Stimulated activated CD8-positive, alpha-beta memory T cell treated with anti-CD3 and anti-CD28 coated beads, Interleukin-15, amount 100 ng/mL, for 24 hours (primary cell): ENCODE measurements at regions not wholly inside any gene's neighbourhood (a gene's known extent, or its start where the extent isn't known, plus 50 kb on each side); places are given as distances from the start of the nearest gene placed in this dataset.
"Not testable (repeated sequence)": the region's sequence is repeated elsewhere in the genome, so short reads cannot be mapped to it uniquely, and the experiment has no call there.

ENCODE experiments used
- DNase-seq: peaks from one replicate; pipeline ENCODE4 v3.0.0-alpha.2; 2020; ENCODE audit warnings: low read depth

- no peak for DNase-seq
Measured at GRCh38 chr9:84511651-84512050, 157.9 kb upstream of the NTRK2 start.

GRCh38 chr9:84512493-84512892 lies 157.0 kb upstream of the NTRK2 start:
- no peak for DNase-seq

- DNase-seq, result no peak
Measured at GRCh38 chr9:84513473-84513872, 156.1 kb upstream of the NTRK2 start.

- DNase-seq, result no peak
Measured at GRCh38 chr9:84513979-84514378, 155.6 kb upstream of the NTRK2 start.

- no peak for DNase-seq
Measured at GRCh38 chr9:84514421-84514820, 155.1 kb upstream of the NTRK2 start.

GRCh38 chr9:84517026-84517425 lies 152.5 kb upstream of the NTRK2 start:
- no peak for DNase-seq

- DNase-seq, result no peak
Measured at GRCh38 chr9:84519413-84519812, 150.1 kb upstream of the NTRK2 start.

GRCh38 chr9:84521208-84521607 lies 148.3 kb upstream of the NTRK2 start:
- DNase-seq, result no peak

GRCh38 chr9:84526211-84526610 lies 143.3 kb upstream of the NTRK2 start:
- DNase-seq, result not testable (repeated sequence)

- DNase-seq, result not testable (repeated sequence)
Measured at GRCh38 chr9:84527060-84527720, 142.3 kb upstream of the NTRK2 start.

GRCh38 chr9:84535973-84536372 lies 133.6 kb upstream of the NTRK2 start:
- DNase-seq, result not testable (repeated sequence)

GRCh38 chr9:84538879-84539278 lies 130.7 kb upstream of the NTRK2 start:
- DNase-seq, result no peak

GRCh38 chr9:84542554-84542953 lies 127.0 kb upstream of the NTRK2 start:
- DNase-seq, result no peak

- no peak for DNase-seq
Measured at GRCh38 chr9:84554069-84554664, 115.4 kb upstream of the NTRK2 start.

- no peak for DNase-seq
Measured at GRCh38 chr9:84556556-84556955, 113.0 kb upstream of the NTRK2 start.

- DNase-seq, result no peak
Measured at GRCh38 chr9:84557751-84558150, 111.8 kb upstream of the NTRK2 start.

- DNase-seq, result no peak
Measured at GRCh38 chr9:84563691-84564090, 105.8 kb upstream of the NTRK2 start.

GRCh38 chr9:84567805-84568204 lies 101.7 kb upstream of the NTRK2 start:
- DNase-seq, result no peak

GRCh38 chr9:84570482-84571154 lies 98.9 kb upstream of the NTRK2 start:
- DNase-seq, result no peak

- DNase-seq, result no peak
Measured at GRCh38 chr9:84573083-84573482, 96.4 kb upstream of the NTRK2 start.

GRCh38 chr9:84575705-84576104 lies 93.8 kb upstream of the NTRK2 start:
- DNase-seq, result no peak

GRCh38 chr9:84583866-84584265 lies 85.7 kb upstream of the NTRK2 start:
- no peak for DNase-seq

GRCh38 chr9:84586662-84587061 lies 82.9 kb upstream of the NTRK2 start:
- DNase-seq, result no peak

- DNase-seq, result no peak
Measured at GRCh38 chr9:84587153-84587552, 82.4 kb upstream of the NTRK2 start.
